Skeletal muscle tissue (tissue), 3 donors: ENCODE measurements at regions not wholly inside any gene's neighbourhood (a gene's known extent, or its start where the extent isn't known, plus 50 kb on each side); places are given as distances from the start of the nearest gene placed in this dataset.

Experiments
- H3K27ac ChIP-seq: one replicate; pipeline ENCODE4 v1.7.0; 2013; ENCODE audit warnings: mild to moderate bottlenecking, low read depth, low read length, inconsistent platforms
- H3K27me3 ChIP-seq, 3 donors: one replicate each; pipeline ENCODE4 v1.7.0; 2013; ENCODE audit warnings: low read length in 3 of 3; ENCODE audit not compliant: control insufficient read depth in 3 of 3, insufficient read depth in 3 of 3
- H3K36me3 ChIP-seq, 3 donors: one replicate each; pipeline ENCODE4 v1.7.0; 2013; ENCODE audit warnings: low read length in 3 of 3; ENCODE audit not compliant: control insufficient read depth in 3 of 3, insufficient read depth in 3 of 3
- H3K4me1 ChIP-seq, 3 donors: one replicate each; pipeline ENCODE4 v1.7.0; 2013; ENCODE audit warnings: low read length in 3 of 3, mild to moderate bottlenecking in 3 of 3; ENCODE audit not compliant: control insufficient read depth in 3 of 3, insufficient read depth in 3 of 3
- H3K4me3 ChIP-seq, 3 donors: one replicate each; pipeline ENCODE4 v1.7.0; 2013; ENCODE audit warnings: low read length in 3 of 3
- H3K9ac ChIP-seq, 3 donors: one replicate each; pipeline ENCODE4 v1.7.0; 2013; ENCODE audit warnings: low read length in 3 of 3, mild to moderate bottlenecking in 3 of 3, moderate library complexity in 2 of 3, low read depth in 1 of 3
- H3K9me3 ChIP-seq, 3 donors: one replicate each; pipeline ENCODE4 v1.7.0; 2013; ENCODE audit warnings: low read length in 3 of 3; ENCODE audit not compliant: control insufficient read depth in 3 of 3
- donor health status: Osteomylitis.

- no peak overlapping the region for H3K27ac ChIP-seq
- H3K27me3 ChIP-seq: peaks cover 11 to 40% (median 34%) of the 10 kb centered on the region in 3 donors
- H3K36me3 ChIP-seq: no peaks in the 10 kb centered on the region
- H3K4me3 ChIP-seq: no peak overlapping the region
- no peak overlapping the region for H3K9ac ChIP-seq
- peaks cover 0 to 6% (median 0%) of the 10 kb centered on the region in 3 donors for H3K9me3 ChIP-seq
- H3K4me1 ChIP-seq: peaks cover 0 to 8% (median 0%) of the 10 kb centered on the region in 3 donors
Measured at GRCh38 chr20:57087705-57088104, 178.7 kb downstream of the BMP7 start.

GRCh38 chr20:57088436-57088835 lies 178.0 kb downstream of the BMP7 start:
- H3K9ac ChIP-seq: no peak overlapping the region
- H3K36me3 ChIP-seq: no peaks in the 10 kb centered on the region
- no peak overlapping the region for H3K27ac ChIP-seq
- H3K9me3 ChIP-seq: peaks cover 0 to 2% (median 0%) of the 10 kb centered on the region in 3 donors
- H3K4me1 ChIP-seq: peaks cover 0 to 8% (median 0%) of the 10 kb centered on the region in 3 donors
- H3K4me3 ChIP-seq: no peak overlapping the region
- peaks cover 11 to 37% (median 37%) of the 10 kb centered on the region in 3 donors for H3K27me3 ChIP-seq

GRCh38 chr20:57089699-57090144 lies 176.7 kb downstream of the BMP7 start:
- Histone ChIP-seq H3K9ac (no peak overlapping the region), H3K27me3 (peaks cover 11 to 44% (median 37%) of the 10 kb centered on the region in 3 donors), H3K4me3 (no peak overlapping the region), H3K36me3 (no peaks in the 10 kb centered on the region), H3K27ac (no peak overlapping the region), H3K9me3 (peaks cover 0 to 2% (median 0%) of the 10 kb centered on the region in 3 donors), H3K4me1 (peaks cover 0 to 8% (median 0%) of the 10 kb centered on the region in 3 donors)

GRCh38 chr20:57090590-57091560 lies 175.6 kb downstream of the BMP7 start:
- Histone ChIP-seq H3K4me3 (no peak overlapping the region), H3K27me3 (peaks cover 11 to 45% (median 37%) of the 10 kb centered on the region in 3 donors), H3K27ac (no peak overlapping the region), H3K9ac (no peak overlapping the region), H3K36me3 (no peaks in the 10 kb centered on the region), H3K9me3 (peaks cover 0 to 2% (median 0%) of the 10 kb centered on the region in 3 donors), H3K4me1 (peaks cover 0 to 8% (median 0%) of the 10 kb centered on the region in 3 donors)

- H3K36me3 ChIP-seq: no peaks in the 10 kb centered on the region
Measured at GRCh38 chr20:57091748-57092111, 174.7 kb downstream of the BMP7 start.

GRCh38 chr20:57092112-57092899 lies 174.1 kb downstream of the BMP7 start:
- no peak overlapping the region for H3K4me3 ChIP-seq
- peaks cover 0 to 8% (median 0%) of the 10 kb centered on the region in 3 donors for H3K4me1 ChIP-seq
- peak overlapping the region in 1 of 3 donors; percentile 57 for H3K9ac ChIP-seq
- no peaks in the 10 kb centered on the region for H3K36me3 ChIP-seq
- peaks cover 0 to 2% (median 0%) of the 10 kb centered on the region in 3 donors for H3K9me3 ChIP-seq
- no peak overlapping the region for H3K27ac ChIP-seq
- peaks cover 11 to 42% (median 29%) of the 10 kb centered on the region in 3 donors for H3K27me3 ChIP-seq

More at GRCh38 chr20:57091748-57092111, 174.7 kb downstream of the BMP7 start:
- Histone ChIP-seq H3K4me1 (peaks cover 0 to 8% (median 0%) of the 10 kb centered on the region in 3 donors), H3K9me3 (peaks cover 0 to 2% (median 0%) of the 10 kb centered on the region in 3 donors), H3K27ac (no peak overlapping the region), H3K9ac (peak overlapping the region in 1 of 3 donors; percentile 57), H3K27me3 (peaks cover 11 to 45% (median 32%) of the 10 kb centered on the region in 3 donors), H3K4me3 (no peak overlapping the region)

DNA sequence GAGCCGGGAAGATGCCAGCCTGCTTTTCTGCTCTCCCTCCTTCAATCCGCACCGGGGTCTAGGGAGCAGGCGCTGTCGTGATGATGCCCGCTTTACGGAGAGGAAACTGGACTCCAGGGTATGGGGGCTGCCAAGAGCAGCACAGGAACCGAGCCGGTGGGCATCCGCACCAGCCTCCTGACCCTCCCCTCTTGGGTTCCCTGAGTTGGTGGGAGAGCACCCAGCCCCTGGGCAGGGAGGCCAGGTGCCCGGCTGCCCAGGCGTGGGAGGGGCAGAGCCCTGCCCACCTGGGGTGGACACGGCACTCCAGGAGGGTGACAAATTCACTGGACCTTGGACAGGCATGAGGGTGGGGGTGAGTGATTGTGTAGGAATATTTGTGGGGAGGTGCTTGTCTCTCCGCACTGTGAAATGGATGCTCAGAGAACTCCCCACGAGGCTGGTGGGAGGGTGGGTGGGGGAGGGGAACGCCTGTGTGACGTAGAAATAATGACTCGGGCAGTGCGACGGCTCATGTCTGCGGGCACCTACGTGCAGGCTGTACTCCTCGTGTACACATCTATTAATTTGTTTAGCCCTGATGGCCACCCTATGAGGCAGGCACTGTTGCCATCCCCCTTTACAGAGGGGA lies 173.4 kb downstream of the BMP7 start:
- Histone ChIP-seq H3K9ac (no peak overlapping the region), H3K4me3 (no peak overlapping the region), H3K9me3 (no peaks in the 10 kb centered on the region), H3K27me3 (peaks cover 11 to 36% (median 26%) of the 10 kb centered on the region in 3 donors), H3K27ac (no peak overlapping the region), H3K4me1 (peaks cover 0 to 8% (median 0%) of the 10 kb centered on the region in 3 donors), H3K36me3 (no peaks in the 10 kb centered on the region)

DNA sequence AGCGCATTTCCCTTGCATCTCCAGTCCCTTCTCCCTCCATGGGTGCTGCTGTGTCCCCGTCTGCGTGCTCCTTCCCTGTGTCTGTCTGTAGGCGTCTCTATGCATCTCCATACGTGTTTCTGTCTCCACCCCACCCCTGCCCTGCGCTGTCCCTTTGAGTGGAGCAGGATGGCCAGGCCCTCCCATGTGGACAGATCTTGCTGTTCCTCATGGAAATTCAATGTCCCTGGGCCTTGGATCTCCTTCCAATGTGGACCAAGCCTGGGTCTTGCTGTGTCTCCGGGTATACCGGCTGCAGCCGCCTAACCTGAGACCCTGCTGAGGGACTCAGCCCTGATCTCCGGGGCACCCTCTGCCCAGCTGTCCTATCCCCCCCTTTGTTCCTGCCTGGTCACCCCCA lies 172.7 kb downstream of the BMP7 start:
- Histone ChIP-seq H3K9me3 (no peaks in the 10 kb centered on the region), H3K4me3 (no peak overlapping the region), H3K36me3 (no peaks in the 10 kb centered on the region), H3K27me3 (peaks cover 11 to 33% (median 22%) of the 10 kb centered on the region in 3 donors), H3K27ac (no peak overlapping the region), H3K9ac (no peak overlapping the region), H3K4me1 (peaks cover 0 to 8% (median 0%) of the 10 kb centered on the region in 3 donors)

- H3K27ac ChIP-seq: no peak overlapping the region
- H3K9me3 ChIP-seq: no peaks in the 10 kb centered on the region
- H3K27me3 ChIP-seq: peaks cover 7 to 30% (median 17%) of the 10 kb centered on the region in 3 donors
- H3K4me1 ChIP-seq: peaks cover 0 to 8% (median 0%) of the 10 kb centered on the region in 3 donors
- H3K9ac ChIP-seq: no peak overlapping the region
- no peaks in the 10 kb centered on the region for H3K36me3 ChIP-seq
- H3K4me3 ChIP-seq: no peak overlapping the region
Measured at GRCh38 chr20:57094252-57094891, 172.1 kb downstream of the BMP7 start.
